HG03135 (cell line): ENCODE measurements at regions not wholly inside any gene's neighbourhood (a gene's known extent, or its start where the extent isn't known, plus 50 kb on each side); places are given as distances from the start of the nearest gene placed in this dataset.

Source experiments
- ATAC-seq: cut with Tn5 transposase; IDR thresholded peaks from one replicate; pipeline ENCODE4 v1.9.1; 2021; ENCODE audit warnings: mild to moderate bottlenecking, moderate library complexity; ENCODE audit not compliant: unreplicated experiment

DNA sequence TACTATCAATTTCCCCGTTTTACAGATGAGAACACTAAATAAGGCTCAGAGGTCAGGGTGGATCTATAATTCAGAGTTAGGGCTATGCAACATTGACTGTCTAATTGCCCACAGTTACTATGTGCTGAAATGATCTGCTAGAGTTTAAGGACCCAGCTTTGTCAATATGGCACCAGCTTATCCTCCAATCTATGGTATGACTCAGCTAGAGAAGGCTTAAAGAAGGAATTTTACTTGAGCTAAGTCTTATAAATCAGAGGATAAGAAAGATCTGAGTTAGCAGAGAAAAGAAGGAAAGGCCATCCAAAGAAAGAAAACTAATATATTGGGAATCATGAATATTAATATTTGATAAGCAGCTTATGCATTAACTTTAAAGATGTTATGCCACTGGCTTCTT lies 78.1 kb downstream of the ASB9 start:
- ATAC-seq = no peak

DNA sequence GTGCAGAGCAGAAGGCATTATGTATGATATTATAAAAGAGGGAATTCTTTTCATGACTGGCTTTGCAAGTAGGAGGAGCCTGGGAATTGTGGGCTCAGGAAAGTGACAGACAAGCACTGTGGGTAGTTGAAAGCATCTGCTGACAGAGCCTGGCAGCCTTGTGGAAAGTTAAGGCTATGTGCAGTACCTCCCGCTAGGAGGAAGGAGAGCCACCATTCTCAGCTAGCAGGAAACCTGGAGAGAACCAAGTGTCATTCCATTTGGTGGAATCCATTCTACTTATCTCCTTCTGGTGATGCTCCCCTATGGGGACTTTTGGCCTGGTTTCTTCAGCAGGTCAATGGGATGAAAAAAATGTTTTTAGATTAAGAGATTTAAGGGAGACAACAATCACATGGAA lies 81.8 kb downstream of the ASB9 start:
- no peak for ATAC-seq

DNA sequence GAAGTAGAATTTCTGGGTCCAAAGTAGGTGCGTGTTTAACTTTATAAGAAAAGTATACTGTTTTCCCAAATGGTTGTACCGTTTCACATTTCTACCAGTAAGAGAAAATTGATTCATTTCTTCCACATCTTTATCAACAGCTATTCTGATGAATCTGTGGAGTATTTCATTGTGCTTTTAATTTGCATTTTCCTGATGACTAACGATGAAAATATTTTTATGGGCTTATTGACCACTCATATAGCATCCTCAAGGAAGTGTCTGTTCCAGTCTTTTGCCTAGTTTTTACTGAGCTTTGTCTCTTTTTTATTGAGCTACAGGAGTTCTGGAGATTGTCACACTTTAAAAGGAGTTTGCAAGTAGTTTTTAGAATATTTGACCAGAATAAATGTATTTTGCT lies 92.6 kb downstream of the ASB9 start:
- no peak for ATAC-seq

DNA sequence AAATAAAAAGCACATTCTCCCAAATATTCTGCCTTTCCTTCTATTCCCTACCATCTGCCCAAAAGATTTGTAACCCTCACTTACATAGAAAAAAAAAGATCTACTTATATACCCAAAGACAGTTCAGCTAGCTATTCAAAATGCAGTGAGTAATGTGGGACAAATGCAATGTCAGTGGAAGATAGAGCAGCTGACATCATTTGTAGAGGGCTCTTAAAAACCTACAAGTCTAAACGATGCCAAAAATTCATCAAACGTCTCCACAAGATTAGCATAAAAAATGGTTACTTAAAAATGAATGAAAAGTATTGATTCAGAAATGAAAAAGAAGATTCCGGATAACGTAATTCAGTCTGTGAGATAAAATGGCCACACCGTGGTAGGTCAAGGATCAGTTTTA lies 96.5 kb downstream of the ASB9 start:
- no peak for ATAC-seq

DNA sequence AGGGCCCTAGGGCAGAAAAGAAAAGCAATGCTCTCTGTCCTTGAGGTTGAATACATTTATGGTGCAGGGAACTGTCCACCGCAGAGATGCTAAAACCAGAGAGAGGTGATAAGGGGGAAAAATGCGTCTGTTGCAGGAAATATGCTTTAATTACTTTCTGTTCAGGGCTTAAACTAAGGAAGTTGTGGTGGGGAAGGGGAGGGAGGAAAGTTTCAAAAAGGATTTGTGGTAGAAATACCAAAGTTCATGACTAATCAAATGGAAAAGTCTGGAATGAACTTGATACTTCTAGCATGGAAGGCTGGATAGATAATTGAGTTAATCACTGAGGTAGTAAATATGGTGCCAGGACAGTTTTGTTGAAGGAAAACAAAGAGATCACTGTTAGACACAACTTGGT lies 99.0 kb downstream of the ASB9 start:
- ATAC-seq = no peak

DNA sequence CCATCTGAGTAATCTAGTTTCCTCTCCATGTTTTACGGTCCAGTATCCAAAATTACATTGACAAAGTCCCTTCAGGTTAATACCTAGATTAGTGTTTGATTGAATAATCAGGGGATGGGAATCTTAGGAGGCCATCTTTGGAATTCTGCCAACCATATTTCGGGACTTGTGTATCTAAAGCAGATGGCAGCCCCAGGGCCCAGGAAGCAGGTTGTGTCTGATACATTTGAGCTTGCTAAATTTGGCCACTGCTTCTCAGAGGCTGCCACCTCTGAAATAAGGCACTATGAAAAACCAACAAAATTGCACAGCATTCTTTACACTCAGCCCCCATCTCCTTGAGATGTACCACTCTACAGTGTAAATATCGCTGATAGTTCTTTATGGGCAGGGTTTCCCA lies 102.1 kb downstream of the ASB9 start:
- no peak for ATAC-seq

DNA sequence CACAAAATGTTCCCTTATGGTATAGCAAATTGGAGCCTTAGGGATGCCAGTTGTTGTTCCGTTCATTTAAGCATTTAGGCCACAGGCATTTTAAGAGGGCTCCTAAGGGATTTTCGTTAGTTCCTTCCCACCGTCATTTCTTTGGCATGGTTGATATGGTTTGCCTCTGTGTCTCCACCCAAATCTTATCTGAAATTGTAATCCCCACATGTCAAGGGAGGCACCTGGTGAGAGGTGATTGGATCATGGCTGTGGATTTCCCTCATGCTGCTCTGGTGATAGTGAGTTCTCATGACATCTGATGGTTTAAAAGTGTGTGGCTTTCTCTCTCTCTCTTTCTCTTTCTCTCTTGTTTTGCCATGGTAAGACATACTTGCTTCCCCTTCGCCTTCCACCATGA lies 104.1 kb downstream of the ASB9 start:
- ATAC-seq = no peak

DNA sequence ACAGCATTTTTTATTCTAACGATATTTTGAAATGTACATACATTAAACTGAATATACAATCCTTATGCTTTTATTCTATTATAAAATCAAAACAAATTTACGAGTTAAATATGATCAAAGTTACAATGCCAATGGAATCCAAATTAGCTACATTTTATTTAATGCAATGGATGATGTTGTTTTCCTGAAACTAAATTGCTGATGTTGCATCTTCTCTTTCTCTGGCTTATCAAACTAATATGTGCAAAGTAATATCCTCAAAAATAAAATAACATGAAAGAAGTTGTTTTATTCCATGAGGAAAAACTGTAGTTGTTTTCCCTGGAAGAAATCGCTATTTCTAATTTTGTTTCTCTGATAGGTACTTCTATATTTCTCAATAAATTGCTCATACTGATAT lies 106.8 kb downstream of the ASB9 start:
- no peak for ATAC-seq

DNA sequence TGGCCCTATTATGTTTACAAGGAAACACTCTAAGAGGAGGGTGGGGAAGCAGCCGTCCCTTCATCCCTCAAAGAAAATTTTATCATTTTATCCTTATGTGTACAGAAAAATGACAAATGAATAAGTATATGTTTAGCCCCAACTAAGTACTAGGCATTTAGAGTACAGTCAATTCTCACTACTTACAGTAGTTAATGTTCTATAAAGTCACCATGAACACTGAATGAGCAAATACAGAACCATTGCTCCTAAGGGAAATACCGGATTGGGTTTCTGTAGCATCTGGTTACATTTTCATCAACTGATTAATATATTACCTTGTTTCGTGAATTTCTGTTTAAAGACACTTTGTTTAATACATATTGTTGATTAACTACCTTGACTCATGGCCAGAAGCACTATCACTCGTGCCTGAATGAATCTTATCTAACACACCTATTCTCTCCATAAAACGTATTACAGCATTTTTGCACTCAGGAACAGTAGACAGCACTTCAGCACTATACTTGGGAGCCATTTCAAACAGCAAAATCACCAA lies 109.3 kb downstream of the ASB9 start:
- ATAC-seq = peak; percentile 58

DNA sequence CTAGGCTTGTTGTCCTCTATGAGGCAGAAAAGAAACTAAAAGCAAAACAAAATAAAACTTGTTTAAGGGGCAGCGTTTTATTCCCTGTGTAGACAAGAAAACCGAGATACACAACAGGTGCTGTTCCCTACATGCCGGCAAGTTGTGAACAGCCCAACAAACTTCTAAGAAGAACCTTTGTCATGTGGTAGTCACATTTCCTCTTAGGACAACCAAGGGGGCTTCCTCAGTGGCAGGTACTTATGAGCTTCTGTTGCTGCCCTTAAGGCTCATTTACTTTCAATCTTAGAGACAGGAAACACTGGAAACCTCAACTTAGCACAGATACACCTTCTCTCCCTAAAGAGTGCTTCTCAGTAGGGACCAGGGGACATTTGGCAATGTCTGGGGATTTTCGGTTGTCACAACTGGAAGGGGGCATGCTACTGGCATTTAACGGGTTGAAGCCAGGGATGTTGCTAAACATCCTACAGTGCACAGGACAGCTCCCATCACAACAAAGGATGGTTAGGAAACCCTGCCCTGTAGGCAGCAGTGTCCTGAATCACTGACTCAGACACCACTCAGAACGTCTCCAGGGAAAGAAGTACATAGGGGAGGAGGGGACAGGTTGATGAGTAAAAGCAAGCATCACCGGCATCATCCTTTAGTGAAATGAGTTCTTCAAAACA lies 111.0 kb downstream of the ASB9 start:
- ATAC-seq = peak; percentile 61

DNA sequence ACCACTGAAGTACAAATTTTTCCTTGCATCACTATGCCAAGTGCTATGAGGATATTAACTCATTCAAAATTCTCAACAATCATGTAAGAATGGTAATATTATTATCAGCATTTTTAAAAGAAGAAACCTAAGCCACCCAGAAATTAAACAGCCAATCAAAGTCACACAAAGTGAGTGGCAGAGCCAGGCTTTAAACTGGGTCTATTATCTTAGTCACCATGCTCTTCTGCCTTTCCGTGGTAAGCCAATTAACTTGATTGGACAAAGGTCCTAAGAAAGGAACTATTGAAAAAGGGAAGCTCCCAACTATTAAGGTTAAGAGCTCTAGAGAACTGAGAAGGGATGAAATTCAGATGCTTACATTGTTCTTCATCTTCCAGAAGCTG lies 111.5 kb downstream of the ASB9 start:
- ATAC-seq = no peak

DNA sequence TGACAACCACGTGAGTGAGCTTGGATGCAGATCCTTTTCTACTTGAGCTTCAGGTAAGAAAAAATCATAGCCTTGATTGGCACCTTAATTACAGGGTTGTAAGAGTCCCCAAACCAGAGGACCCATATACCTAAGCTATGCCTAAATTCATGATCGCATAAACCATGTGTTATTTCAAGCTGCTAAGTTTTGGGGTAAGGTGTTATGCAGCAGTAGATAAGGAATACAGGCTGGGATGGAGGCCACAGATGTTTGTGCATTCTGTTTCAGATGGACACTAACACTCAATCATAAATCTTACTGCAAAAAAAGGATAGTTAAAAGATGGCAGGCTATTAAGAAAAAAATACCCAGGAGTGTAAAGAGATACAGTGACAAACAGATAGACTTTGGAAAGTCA lies 112.3 kb downstream of the ASB9 start:
- ATAC-seq = no peak

DNA sequence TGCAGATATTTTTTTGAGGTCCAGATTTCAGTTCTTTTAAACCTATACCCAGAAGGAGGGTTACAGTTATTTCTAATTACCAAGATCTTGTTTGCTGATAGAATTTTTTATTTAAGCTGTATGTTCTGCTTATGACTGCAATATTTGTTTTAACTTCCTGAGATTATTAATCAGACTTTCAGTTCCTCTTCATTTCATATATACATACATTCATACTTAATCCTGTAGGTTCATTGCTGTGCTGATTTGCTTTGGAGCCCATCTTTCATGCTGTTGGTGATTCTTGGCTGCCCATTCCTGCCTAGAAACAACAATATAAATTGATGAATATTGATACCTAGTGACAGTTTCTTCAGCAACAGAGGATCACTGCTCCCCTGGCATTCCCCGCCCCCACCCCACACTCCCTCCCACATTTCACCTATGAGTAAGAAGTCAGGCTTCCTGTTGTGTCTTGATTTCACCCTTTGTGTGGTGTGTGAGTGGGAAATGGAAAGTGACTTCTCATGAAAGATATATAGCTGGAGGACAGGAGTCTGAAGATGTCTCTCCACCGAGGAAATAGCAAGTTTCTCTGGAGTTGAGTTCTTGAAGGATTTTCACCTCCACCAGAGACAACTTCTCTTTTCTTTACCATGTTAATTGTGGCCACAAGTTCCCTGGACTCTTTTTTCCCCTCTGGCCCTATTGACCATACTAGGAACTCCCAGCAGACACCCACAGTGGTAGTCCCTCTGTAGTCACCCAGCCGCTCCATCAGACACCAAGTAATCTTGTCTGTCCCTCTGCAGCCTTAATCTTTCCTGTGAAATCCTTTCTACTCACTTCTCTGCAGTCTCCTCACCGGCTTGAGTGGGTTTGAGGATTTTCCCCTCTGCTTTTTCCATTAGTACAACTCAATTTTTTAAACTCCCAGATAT lies 118.4 kb downstream of the ASB9 start:
- peak; percentile 73 for ATAC-seq

DNA sequence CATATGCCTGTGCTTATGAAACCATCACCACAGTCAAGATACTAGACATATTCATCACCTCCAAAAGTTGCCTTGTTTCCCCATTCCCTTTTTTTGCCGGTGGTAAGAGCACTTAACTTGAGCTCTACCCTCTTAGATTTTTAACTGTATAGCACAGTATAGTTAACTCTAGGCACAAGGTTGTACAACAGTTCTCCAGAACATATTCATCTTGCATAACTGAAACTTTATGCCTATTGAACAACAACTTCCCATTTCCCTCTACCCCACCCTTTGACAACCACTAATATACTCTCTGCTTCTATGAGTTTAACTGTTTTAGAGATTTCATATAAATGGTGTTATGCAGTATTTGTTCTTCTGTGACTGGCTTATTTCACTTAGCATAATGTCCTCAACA lies 119.3 kb downstream of the ASB9 start:
- ATAC-seq = no peak

DNA sequence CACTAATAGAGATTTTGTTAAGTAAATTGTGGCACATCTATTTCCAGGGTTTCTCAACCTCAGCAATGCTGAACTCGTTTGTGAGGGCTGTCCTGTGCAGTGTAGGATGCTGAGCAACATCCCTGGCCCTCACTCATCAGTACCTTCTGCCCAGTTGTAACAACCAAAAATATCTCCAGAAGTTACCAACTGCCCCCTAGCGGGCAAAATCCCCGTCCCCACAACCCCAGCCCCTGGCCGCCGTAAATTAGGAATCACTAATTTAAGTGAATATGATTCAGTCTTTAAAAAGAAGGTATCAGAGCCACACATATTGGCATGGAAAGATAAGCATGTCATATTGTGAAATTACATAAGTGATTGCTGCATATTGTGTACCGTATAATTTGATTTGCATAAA lies 123.4 kb downstream of the ASB9 start:
- ATAC-seq = no peak

DNA sequence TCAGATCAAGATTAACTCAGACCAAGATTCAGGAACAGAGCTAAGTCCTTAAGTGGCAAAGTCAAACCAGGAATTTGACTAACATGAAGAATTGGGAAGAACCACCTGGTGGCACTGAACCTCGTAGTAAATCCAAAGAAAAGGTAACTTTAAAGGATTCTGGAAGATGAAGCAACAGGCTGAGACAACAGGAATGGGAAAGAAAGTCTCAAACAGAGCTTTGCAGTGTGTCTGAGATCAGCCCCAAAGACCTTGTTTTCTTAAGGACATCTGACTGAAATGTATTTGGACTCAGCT lies 126.1 kb downstream of the ASB9 start:
- no peak for ATAC-seq

DNA sequence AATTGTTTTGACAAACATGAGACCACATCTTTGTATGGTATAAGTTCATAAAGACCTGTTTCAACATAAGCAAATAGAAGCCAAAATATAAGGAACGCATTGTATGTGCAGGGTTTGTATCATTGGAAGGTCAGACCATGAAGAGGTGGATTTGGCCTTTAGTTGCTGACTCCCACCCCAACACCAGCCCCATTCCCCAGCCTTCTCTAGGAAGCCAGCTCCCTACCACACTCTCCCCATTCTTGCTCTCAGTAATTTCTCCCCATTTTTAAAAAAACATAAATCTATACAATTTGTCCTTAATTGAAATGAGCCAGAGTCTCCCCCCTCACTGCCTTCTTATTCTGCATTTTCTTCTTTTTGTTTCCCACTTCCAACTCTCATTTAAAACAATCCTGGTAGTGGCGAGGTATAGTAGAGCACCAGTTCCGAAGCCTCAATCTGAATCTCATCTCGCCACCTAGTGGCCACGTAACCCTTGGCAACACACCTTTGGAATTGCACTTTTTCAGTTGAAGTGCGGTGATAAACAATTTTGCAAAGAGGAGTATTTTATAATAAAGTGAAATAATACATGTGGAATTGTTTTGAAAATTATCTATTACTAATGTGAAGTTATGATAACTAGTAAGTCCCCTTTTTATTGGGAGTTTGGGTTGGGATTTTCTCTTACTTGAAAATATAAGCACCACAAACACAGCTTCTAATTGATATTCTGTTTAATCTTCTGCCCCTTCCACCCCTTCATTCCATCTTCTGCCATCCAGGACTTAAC lies 126.6 kb downstream of the ASB9 start:
- peak; percentile 64 for ATAC-seq

DNA sequence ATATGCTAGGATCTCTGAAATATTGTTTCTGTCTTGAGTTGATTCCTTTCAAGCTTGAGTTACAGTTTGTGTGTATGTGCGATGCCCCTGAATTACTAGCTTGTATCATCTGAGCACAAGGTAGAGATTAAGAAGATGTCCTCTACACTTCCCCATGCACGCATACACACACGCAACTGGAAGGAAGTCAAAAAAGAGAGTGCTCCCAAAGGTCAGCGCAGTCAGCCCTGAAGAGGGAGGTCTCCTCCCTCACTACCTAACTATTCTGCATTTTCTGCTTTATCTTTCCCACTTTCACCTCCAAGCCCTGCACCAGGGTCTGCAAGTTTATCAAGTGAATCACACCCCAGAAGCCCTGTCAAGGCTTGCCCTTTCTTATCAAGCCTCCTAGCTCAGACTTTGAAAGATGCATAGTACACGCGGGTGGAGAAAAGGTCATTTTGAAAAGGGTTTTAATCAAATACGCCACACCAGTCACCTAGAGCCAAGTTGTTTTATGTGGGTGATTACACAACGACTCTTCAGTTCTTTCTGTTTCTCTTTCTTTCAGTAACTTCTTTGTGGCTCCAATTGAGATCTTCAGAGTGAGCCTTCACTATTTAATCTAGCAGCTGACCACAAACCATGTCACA lies 127.7 kb downstream of the ASB9 start:
- ATAC-seq = no peak

DNA sequence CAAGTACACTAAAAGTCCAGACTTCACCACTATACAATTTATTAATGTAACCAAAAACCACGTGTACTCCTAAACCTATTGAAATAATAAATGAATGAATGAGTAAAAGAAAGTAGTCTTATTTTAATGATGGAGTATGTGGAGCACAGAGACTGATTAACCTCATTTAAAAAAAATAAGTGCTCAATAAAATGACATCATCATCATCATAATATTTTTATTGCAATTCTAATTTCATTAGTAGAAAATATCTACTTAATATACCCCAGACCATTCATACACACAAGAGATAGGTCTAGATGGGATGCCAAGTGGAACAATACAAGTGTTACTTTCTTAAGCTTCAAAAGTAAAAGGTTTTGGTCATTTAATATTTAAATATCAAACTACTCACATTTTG lies 133.1 kb downstream of the ASB9 start:
- ATAC-seq = no peak

DNA sequence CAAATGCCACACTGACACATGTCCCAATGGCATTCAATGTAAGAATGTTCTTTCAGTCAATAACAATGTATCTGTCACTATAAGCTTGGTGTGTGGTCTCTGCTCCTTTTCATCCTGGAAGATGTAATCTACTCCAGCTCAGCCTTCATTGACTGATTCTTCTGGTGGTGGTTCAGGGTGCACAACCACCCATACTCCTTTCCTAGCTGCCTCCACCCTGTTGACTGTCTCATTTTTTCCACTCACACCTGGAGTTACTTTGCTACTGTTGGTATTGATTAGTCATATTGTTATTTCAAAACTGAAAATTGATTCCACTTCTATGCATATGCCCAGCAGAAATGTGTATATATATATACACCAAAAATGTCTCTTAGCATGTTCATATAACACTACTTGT lies 140.5 kb downstream of the ASB9 start:
- no peak for ATAC-seq

DNA sequence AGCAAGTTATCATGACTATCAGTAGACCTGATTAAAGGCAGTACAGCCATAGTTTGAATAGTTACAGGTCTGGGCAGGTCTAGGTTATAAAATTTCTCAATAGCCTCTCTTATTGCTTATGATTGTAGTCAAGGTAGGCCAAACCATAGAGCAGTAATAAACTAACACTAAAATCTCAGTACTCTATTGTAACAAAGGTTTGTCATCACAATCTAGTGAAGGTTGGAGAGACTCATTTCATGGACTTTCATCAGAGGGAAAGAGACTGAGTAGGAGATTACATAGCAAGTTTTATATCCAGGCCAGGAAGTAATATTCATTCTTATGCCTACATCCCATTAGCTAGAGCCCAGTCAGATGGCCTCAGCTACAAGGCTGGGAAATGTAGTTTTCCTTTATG lies 141.0 kb downstream of the ASB9 start:
- ATAC-seq = no peak
